MM.1S (cell line): ENCODE measurements at regions not wholly inside any gene's neighbourhood (a gene's known extent, or its start where the extent isn't known, plus 50 kb on each side); places are given as distances from the start of the nearest gene placed in this dataset.

Source experiments
- DNase-seq: peaks from one replicate; pipeline ENCODE4 v3.0.0-alpha.2; 2015
- H2AFZ ChIP-seq: fragments of 300-600 bp; sonication (generic); 2 replicates; pipeline ENCODE4 v1.6.0; 2016; ENCODE audit warnings: antibody characterized with exemption, low read length
- H3F3A ChIP-seq: fragments of 300-600 bp; sonication (generic); 2 replicates; pipeline ENCODE4 v1.6.1; 2016; ENCODE audit warnings: mild to moderate bottlenecking, antibody characterized with exemption, low read length, moderate library complexity, mixed read lengths; ENCODE audit not compliant: insufficient read depth
- H3K27ac ChIP-seq: fragments of 300-600 bp; sonication (generic); 2 replicates; pipeline ENCODE4 v1.5.1; 2016; ENCODE audit warnings: mild to moderate bottlenecking, low read length
- H3K27me3 ChIP-seq: fragments of 300-600 bp; sonication (generic); replicated peaks from 2 replicates; pipeline ENCODE4 v1.6.0; 2016; ENCODE audit warnings: low read length; ENCODE audit not compliant: insufficient read depth
- H3K36me3 ChIP-seq: fragments of 300-600 bp; sonication (generic); replicated peaks from 2 replicates; pipeline ENCODE4 v1.6.1; 2016; ENCODE audit warnings: mild to moderate bottlenecking, low read length, mixed read lengths; ENCODE audit not compliant: insufficient read depth
- H3K4me1 ChIP-seq: fragments of 300-600 bp; sonication (generic); 2 replicates; pipeline ENCODE4 v1.6.1; 2016; ENCODE audit warnings: low read length, mixed read lengths
- H3K4me2 ChIP-seq: fragments of 300-600 bp; sonication (generic); 2 replicates; pipeline ENCODE4 v1.6.0; 2016; ENCODE audit warnings: low read depth, low read length
- H3K4me3 ChIP-seq: fragments of 300-600 bp; sonication (generic); 2 replicates; pipeline ENCODE4 v1.5.1; 2016; ENCODE audit warnings: low read length, mixed read lengths
- H3K79me2 ChIP-seq: fragments of 300-600 bp; sonication (generic); 2 replicates; pipeline ENCODE4 v1.6.1; 2016; ENCODE audit warnings: mixed run types, low read length, mixed read lengths
- H3K9ac ChIP-seq: fragments of 300-600 bp; sonication (generic); 2 replicates; pipeline ENCODE4 v1.6.1; 2016; ENCODE audit warnings: low read length, mixed read lengths
- H3K9me2 ChIP-seq: fragments of 300-600 bp; sonication (generic); replicated peaks from 2 replicates; pipeline ENCODE4 v1.6.1; 2016; ENCODE audit warnings: mild to moderate bottlenecking, low read length, mixed read lengths; ENCODE audit not compliant: insufficient read depth
- H3K9me3 ChIP-seq: fragments of 300-600 bp; sonication (generic); replicated peaks from 2 replicates; pipeline ENCODE4 v1.6.1; 2016; ENCODE audit warnings: mild to moderate bottlenecking, low read length, mixed read lengths; ENCODE audit not compliant: insufficient read depth
- H4K20me1 ChIP-seq: fragments of 300-600 bp; sonication (generic); 2 replicates; pipeline ENCODE4 v1.6.1; 2016; ENCODE audit warnings: mild to moderate bottlenecking, low read length, moderate library complexity, mixed read lengths; ENCODE audit not compliant: insufficient read depth
- CTCF ChIP-seq: fragments of 300-600 bp; sonication (generic); IDR thresholded peaks from 2 replicates; pipeline ENCODE4 v1.5.1; 2016; ENCODE audit warnings: antibody characterized with exemption, low read length, mixed read lengths
- EZH2 ChIP-seq: fragments of 300-600 bp; sonication (generic); optimal IDR thresholded peaks from 2 replicates; pipeline ENCODE3; 2017; ENCODE audit warnings: low read depth, mild to moderate bottlenecking, antibody characterized with exemption, low read length, mixed read lengths
- EZH2phosphoT487 ChIP-seq: fragments of 300-600 bp; sonication (generic); IDR thresholded peaks from 2 replicates; pipeline ENCODE4 v1.6.1; 2018; ENCODE audit warnings: antibody characterized with exemption, low read length

DNA sequence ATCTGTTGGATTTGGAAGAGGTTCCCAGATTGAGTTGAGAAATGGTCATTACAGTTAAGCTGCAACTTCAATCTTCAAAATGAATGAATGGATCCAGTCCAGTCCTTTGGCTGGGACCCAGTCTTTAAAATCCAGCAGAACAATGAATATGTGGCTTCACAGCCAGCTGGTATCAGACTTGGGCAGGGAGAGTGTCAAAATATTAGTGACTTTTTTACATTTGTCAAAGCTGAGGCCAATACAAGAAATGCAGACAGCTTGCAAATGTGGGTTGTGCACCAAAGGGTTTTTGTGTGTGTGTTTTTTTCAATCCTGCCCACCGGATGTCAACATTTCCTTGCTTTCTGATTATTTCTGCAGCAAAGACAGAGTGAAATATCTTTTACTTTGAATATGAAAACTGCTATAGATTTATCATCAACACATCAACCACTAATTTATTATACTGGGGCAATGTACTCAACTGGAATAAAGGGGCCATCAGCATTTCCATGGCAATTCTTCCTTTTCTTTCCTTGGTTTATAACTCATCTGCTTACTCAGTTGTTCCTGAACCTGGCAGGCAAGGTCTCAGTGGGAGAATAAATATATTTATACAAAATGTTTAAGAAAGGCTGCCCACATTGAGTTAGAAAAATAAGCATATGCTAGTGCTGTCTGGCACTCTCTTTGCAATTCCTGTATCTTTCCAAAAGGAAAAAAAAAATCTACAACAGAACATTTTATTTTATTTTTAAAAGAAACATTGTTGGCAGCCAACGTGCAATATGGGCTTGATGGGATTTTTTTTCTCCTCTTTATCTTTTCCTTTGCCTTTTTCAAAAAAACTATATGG is 491.6 kb upstream of the C1orf87 start:
- TF ChIP-seq EZH2, result no peak
- H3K27ac ChIP-seq, result no peak overlapping the region
- H3K36me3 ChIP-seq, result no peaks in the 10 kb centered on the region
- H3K27me3 ChIP-seq, result no peaks in the 10 kb centered on the region
- H3K9me2 ChIP-seq, result no peaks in the 10 kb centered on the region
- no peak overlapping the region for H3K4me3 ChIP-seq
- H4K20me1 ChIP-seq, result no peaks in the 10 kb centered on the region
- no peak overlapping the region for H3K4me2 ChIP-seq
- H3K9ac ChIP-seq, result no peak overlapping the region
- no peak overlapping the region for H2AFZ ChIP-seq
- H3K4me1 ChIP-seq, result no peaks in the 10 kb centered on the region
- no peak for DNase-seq
- no peaks in the 10 kb centered on the region for H3K9me3 ChIP-seq
- no peaks in the 10 kb centered on the region for H3F3A ChIP-seq
- no peaks in the 10 kb centered on the region for H3K79me2 ChIP-seq

DNA sequence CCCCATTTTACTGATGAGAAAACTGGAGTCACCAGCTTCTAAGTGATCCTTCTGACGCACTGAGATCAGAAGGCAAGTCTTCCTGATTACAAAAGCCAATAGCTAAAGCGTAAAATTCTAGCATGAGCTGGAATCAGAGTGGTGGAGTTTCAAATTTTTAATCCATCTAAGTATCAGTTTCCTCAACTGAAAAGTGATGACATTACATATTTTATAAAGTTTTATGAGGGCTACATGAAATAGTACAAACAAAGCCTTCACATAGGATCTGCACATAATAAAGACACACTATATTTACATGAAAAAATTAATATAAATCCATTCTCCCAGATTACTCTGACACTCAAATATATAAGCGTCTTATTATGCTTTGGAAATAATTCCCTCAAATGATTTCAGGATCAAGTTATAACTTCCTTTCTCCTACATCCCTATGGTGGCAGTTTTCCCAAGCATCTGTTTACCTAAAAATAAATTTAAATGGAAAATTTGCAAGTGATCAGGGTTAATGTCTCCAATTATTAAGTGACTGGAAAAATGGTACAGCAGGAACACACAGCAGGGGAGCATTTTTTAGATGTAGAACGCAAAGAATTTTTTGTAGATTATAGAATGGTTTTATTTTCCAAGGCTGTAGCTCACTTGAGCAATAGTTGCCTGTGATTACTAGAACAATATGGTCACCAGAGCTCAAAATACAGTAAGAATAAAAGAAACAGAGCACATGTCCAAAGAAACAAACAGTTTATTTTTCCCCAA is 490.4 kb upstream of the C1orf87 start:
- no peak overlapping the region for H2AFZ ChIP-seq
- H3K4me2 ChIP-seq, result no peak overlapping the region
- no peak overlapping the region for H3K4me3 ChIP-seq
- H3K9me3 ChIP-seq, result no peaks in the 10 kb centered on the region
- H3F3A ChIP-seq, result no peaks in the 10 kb centered on the region
- no peak overlapping the region for H3K27ac ChIP-seq
- no peaks in the 10 kb centered on the region for H3K4me1 ChIP-seq
- H3K36me3 ChIP-seq, result no peaks in the 10 kb centered on the region
- TF ChIP-seq EZH2phosphoT487, result no peak
- no peak for TF ChIP-seq EZH2
- no peak for TF ChIP-seq CTCF
- no peaks in the 10 kb centered on the region for H3K27me3 ChIP-seq
- no peaks in the 10 kb centered on the region for H3K79me2 ChIP-seq
- no peaks in the 10 kb centered on the region for H4K20me1 ChIP-seq
- H3K9me2 ChIP-seq, result no peaks in the 10 kb centered on the region
- no peak overlapping the region for H3K9ac ChIP-seq
- no peak for DNase-seq

DNA sequence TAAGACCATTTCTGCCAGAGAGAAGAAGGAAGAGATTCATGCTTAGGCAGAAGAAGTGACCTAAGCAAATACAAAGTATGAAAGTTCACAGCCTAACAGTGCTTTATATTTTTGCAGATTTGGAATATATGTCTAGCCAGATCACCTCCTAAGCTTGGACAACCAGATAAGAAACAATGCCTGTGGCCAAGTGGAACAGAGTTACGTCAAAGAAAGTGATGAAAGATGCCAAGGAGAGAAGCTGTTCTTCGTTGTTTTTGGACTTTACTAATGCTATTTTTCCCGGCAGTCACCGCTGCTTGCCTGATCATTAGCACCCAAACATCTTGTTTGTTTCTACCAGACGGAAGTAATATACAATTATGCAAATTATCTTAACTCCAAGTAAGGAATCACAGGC is 489.2 kb upstream of the C1orf87 start:
- DNase-seq, result no peak
- no peaks in the 10 kb centered on the region for H3K36me3 ChIP-seq
- TF ChIP-seq EZH2, result no peak
- no peak overlapping the region for H3K4me2 ChIP-seq
- H3K9ac ChIP-seq, result no peak overlapping the region
- H3K4me3 ChIP-seq, result no peak overlapping the region
- no peak overlapping the region for H3K27ac ChIP-seq
- no peaks in the 10 kb centered on the region for H3K9me2 ChIP-seq
- H3K9me3 ChIP-seq, result no peaks in the 10 kb centered on the region
- no peaks in the 10 kb centered on the region for H3F3A ChIP-seq
- no peaks in the 10 kb centered on the region for H3K79me2 ChIP-seq
- no peaks in the 10 kb centered on the region for H3K4me1 ChIP-seq
- no peaks in the 10 kb centered on the region for H4K20me1 ChIP-seq
- no peaks in the 10 kb centered on the region for H3K27me3 ChIP-seq
- H2AFZ ChIP-seq, result no peak overlapping the region

DNA sequence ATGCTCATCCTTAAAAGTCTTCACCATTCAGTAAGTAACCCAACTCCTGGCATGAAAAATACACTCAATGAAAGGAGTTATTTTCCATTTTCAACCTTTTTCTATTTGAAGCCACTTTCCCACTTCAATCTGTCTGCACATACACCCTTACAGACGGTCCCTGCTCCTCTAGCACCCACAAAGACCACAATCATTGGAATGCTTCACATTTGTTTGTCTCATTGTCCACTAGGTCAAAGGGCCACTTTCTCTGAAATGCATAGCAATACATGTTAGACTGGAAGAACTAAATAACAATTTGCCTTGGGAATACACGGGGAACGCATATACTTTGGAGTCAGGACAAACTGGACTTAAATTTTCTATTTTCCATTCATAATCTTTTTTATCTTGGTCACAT is 487.1 kb upstream of the C1orf87 start:
- Histone ChIP-seq H3K36me3 (no peaks in the 10 kb centered on the region), H3K4me2 (no peak overlapping the region), H4K20me1 (no peaks in the 10 kb centered on the region), H3K9me2 (no peaks in the 10 kb centered on the region), H2AFZ (no peak overlapping the region), H3K4me1 (no peaks in the 10 kb centered on the region), H3F3A (no peaks in the 10 kb centered on the region), H3K27ac (no peak overlapping the region), H3K4me3 (no peak overlapping the region), H3K79me2 (no peaks in the 10 kb centered on the region), H3K27me3 (no peaks in the 10 kb centered on the region), H3K9ac (no peak overlapping the region), H3K9me3 (no peaks in the 10 kb centered on the region)
- no peak for TF ChIP-seq CTCF
- no peak for TF ChIP-seq EZH2phosphoT487
- no peak for TF ChIP-seq EZH2
- no peak for DNase-seq
